ENCODE measurements at regions not wholly inside any gene's neighbourhood (a gene's known extent, or its start where the extent isn't known, plus 50 kb on each side); places are given as distances from the start of the nearest gene placed in this dataset.

DNA sequence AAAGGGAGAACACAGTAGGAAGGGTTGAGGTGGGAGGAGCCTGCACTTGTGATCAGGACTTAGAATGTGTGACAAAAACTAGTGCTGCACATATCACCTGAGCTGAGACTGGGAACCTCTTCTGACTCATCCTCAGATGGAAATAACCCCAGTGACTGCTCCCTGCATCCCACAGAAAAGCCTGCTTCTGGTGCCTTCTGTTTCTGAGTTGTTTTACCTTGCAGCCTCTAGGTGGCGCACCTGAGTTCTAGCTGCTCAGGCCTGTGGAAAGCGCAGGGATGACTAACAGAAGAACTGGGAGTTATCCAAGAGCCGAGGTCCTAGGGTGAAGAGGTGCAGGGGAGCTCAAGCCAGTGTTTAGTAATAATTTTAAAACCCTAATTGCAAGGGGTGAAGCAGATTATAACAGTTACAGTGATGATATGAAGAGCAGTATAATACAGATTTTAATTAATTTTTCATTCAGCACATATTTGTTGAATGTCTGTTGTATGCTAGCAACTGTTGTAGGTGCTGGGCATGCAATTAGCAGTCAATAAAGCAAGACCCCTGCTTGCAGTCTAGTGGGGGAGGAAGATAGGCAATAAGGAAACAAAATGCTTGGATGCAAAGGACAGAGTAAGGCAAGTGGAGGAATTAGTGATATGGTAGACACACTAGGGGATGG lies 302.5 kb downstream of the DHX35 start:
- TF ChIP-seq CTCF (IDR thresholded peaks at IDR 0.05; ENCODE audit: low read depth, low read length) = peak; percentile 99
- no peak for TF ChIP-seq EZH2phosphoT487 (IDR thresholded peaks at IDR 0.05; ENCODE audit: low read depth)
